ENCODE measurements at regions not wholly inside any gene's neighbourhood (a gene's known extent, or its start where the extent isn't known, plus 50 kb on each side); places are given as distances from the start of the nearest gene placed in this dataset.
"Not testable (repeated sequence)": the region's sequence is repeated elsewhere in the genome, so short reads cannot be mapped to it uniquely, and the experiment has no call there.

DNA sequence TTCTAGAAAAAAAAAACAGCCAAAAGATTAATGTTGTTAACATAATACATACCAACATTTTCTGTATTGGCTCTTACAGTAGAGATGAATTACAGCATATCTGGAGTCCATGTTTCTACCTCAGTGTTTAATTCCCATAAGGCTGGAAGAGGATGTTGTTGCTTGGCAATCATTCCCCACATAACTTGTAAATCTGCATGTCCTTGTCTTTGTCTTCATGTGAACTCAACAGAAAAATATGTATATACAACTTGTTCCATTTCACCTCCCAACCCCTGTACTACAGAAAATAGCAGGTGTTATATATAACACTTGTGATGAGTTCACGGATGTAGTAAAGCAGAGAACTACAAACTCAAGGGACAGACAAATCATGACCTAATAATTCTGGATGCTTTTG, 160.9 kb upstream of the SEMA3C start:
- Mint-ChIP-seq H3K4me3 (no peak overlapping the region), H3K9me3 (peaks cover 7% of the 10 kb centered on the region), H3K4me1 (ENCODE audit: low read depth in 2 of 2) (no peaks in the 10 kb centered on the region), H3K27ac (no peak overlapping the region), H3K27me3 (no peaks in the 10 kb centered on the region), H3K36me3 (no peaks in the 10 kb centered on the region)
- no peak for DNase-seq (ENCODE audit: low spot score)
- no peak for ATAC-seq

DNA sequence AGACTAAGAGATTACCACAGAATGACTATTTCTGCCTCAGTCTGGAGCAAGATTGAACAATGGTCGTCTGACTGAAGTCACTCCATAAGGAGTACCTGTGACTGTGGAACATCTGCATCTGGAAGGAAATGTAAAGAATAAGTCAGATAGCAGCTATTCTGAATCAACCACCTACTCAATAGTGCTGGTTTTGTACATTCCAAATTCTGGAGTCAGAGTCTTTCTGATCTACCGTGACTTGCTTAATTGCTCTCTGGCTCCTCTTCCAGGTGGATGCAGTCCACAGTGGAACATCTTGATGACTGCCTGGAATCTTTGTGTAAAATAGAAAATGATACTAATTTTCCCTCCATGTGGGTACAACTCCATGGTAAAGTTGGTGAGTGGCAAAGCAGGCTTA, 156.3 kb upstream of the SEMA3C start:
- no peak for ATAC-seq
- Mint-ChIP-seq H3K27me3 (no peaks in the 10 kb centered on the region), H3K27ac (no peak overlapping the region), H3K9me3 (peaks cover 7% of the 10 kb centered on the region), H3K36me3 (peaks cover 7% of the 10 kb centered on the region), H3K4me1 (ENCODE audit: low read depth in 2 of 2) (no peaks in the 10 kb centered on the region), H3K4me3 (no peak overlapping the region)
- DNase-seq (ENCODE audit: low spot score), result no peak

DNA sequence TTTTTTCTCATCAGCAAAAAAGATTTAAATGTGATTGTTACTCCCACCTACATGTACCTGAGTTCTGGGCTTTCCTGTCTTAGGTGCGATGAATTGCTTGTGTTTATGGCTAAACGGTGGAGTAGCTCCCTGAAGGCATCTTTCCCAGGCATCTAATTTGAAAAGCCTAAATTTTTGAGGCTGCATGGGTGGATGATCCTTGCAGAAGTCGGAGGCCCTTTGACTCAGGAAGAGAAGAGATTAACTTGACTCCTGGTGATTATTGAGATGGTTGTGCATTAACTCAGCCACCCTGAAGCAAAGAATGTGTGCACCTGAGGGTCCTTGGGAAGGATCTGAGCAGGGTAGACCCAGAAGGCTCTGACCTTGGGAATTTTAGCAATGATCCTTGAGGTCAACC, 155.6 kb upstream of the SEMA3C start:
- no peak for DNase-seq (ENCODE audit: low spot score)
- peaks cover 7% of the 10 kb centered on the region for H3K9me3 Mint-ChIP-seq
- no peak for ATAC-seq
- no peaks in the 10 kb centered on the region for H3K4me1 Mint-ChIP-seq (ENCODE audit: low read depth in 2 of 2)
- no peak overlapping the region for H3K4me3 Mint-ChIP-seq
- no peaks in the 10 kb centered on the region for H3K27me3 Mint-ChIP-seq
- H3K36me3 Mint-ChIP-seq, result peaks cover 7% of the 10 kb centered on the region
- H3K27ac Mint-ChIP-seq, result no peak overlapping the region

DNA sequence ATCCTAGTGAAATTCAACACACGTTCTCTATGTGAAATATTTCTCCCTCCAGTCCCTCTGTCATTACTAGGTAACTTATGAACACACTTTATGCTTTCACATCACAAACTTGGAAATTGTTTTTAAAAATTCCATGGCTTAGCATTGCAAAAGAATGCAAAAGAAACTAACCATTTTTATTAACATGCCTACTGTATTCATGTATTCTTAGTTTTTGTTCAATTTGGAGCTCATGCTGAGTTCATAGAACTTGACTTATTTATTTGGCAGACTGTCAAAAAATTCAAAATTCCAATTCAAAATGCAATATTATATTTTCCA, 155.0 kb upstream of the SEMA3C start:
- Mint-ChIP-seq H3K36me3 (peaks cover 7% of the 10 kb centered on the region), H3K9me3 (peaks cover 7% of the 10 kb centered on the region), H3K27ac (no peak overlapping the region), H3K4me3 (no peak overlapping the region), H3K27me3 (no peaks in the 10 kb centered on the region), H3K4me1 (ENCODE audit: low read depth in 2 of 2) (no peaks in the 10 kb centered on the region)
- DNase-seq (ENCODE audit: low spot score), result no peak
- no peak for ATAC-seq

DNA sequence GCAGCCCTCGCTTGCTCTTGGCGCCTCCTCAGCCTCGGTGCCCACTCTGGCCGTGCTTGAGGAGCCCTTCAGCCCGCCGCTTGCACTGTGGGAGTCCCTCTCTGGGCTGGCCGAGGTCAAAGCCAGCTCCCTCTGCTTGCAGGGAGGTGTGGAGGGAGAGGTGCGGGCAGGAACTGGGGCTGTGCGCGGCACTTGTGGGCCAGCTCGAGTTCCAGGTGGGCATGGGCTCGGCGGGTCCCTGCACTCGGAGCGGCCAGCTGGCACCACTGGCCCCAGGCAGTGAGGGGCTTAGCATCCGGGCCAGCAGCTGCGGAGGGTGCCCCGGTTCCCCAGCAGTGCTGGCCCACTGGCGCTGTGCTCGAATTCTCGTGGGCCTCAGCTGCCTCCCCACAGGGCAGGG, 152.1 kb upstream of the SEMA3C start:
- Mint-ChIP-seq H3K36me3 (peaks cover 7% of the 10 kb centered on the region), H3K27ac (no peak overlapping the region), H3K27me3 (no peaks in the 10 kb centered on the region), H3K4me3 (no peak overlapping the region), H3K9me3 (peaks cover 3% of the 10 kb centered on the region), H3K4me1 (ENCODE audit: low read depth in 2 of 2) (no peaks in the 10 kb centered on the region)
- no peak for ATAC-seq
- DNase-seq (ENCODE audit: low spot score), result no peak

DNA sequence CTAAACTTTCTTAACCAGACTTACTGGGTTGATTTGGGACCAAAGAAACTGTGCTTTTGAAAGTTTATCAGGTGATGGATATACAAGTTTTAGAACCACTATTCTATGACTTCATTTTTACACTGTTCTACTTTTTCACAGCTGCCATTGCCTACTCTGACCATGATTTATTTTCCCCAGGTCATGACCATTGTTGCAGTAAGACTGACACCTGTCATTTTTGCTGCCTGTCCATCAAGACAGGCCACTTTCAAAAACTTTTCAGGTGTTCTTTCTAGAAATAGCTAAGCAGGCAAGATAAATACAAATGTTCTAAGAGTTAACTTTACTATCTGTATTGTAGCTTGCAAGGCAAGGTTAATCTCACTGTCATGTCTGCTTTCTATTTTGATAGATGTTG, 147.9 kb upstream of the SEMA3C start:
- Mint-ChIP-seq H3K4me1 (ENCODE audit: low read depth in 2 of 2) (no peaks in the 10 kb centered on the region), H3K36me3 (no peaks in the 10 kb centered on the region), H3K27ac (no peak overlapping the region), H3K27me3 (no peaks in the 10 kb centered on the region), H3K4me3 (no peak overlapping the region), H3K9me3 (no peaks in the 10 kb centered on the region)
- ATAC-seq (no peak), DNase-seq (ENCODE audit: low spot score) (no peak)

DNA sequence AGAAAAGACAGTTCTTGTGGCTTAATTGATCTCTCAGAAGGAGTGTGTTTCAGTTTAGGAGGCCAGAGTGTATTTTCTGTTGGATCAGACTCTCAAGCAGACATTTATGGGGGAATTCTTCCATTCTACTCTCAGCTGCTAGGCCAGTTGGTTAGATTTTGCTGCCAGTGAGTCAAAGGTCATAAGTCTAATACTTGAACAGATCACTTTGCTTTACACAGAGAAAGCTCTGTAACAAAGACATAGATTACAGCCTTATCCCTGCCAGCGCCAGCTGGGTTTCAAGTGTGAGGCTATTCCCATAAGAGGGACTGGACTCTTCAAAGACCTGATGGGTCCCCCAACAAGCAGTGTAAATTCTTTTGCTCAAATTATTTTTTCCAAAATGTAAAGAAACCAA, 145.6 kb upstream of the SEMA3C start:
- H3K4me3 Mint-ChIP-seq, result no peak overlapping the region
- DNase-seq (ENCODE audit: low spot score) (no peak), ATAC-seq (no peak)
- H3K27me3 Mint-ChIP-seq, result no peaks in the 10 kb centered on the region
- no peaks in the 10 kb centered on the region for H3K4me1 Mint-ChIP-seq (ENCODE audit: low read depth in 2 of 2)
- no peaks in the 10 kb centered on the region for H3K9me3 Mint-ChIP-seq
- no peaks in the 10 kb centered on the region for H3K36me3 Mint-ChIP-seq
- H3K27ac Mint-ChIP-seq, result no peak overlapping the region

DNA sequence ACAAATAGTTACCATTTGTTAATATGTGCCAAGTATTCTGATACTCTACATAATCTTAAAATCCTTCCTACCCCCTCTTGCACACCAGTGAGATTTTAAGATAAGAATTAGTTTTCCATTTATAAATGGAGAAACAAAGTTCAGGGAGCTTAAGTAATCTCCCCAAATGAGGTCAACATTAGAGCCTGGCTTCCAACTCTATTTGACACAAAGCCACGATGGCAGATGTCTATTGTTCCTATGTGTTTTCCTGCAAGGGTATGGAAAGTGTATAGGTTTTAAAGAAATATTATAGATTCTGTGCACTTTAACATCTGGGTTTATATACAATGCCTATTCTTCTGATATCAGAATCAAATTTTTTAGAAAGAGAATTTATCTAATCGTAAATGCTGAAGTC, 143.9 kb upstream of the SEMA3C start:
- no peaks in the 10 kb centered on the region for H3K4me1 Mint-ChIP-seq (ENCODE audit: low read depth in 2 of 2)
- H3K9me3 Mint-ChIP-seq, result no peaks in the 10 kb centered on the region
- ATAC-seq (no peak), DNase-seq (ENCODE audit: low spot score) (no peak)
- H3K36me3 Mint-ChIP-seq, result no peaks in the 10 kb centered on the region
- no peak overlapping the region for H3K27ac Mint-ChIP-seq
- no peak overlapping the region for H3K4me3 Mint-ChIP-seq
- no peaks in the 10 kb centered on the region for H3K27me3 Mint-ChIP-seq

DNA sequence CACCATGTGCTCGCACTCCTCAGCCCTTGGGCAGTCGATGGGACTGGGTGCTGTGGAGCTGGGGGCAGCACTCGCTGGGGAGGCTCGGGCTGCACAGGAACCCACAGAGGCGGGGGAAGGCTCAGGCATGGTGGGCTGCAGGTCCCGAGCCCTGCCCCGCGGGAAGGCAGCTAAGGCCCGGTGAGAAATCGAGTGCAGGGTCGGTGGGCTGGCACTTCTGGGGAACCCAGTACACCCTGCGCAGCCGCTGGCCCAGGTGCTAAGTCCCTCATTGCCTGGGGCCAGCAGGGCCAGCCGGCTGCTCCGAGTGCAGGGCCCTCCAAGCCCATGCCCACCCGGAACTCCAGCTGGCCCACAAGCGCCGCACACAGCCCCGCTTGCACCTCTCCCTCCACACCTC, 138.6 kb upstream of the SEMA3C start:
- not testable (repeated sequence) for H3K4me3 Mint-ChIP-seq; ATAC-seq; H3K27me3 Mint-ChIP-seq; H3K4me1 Mint-ChIP-seq (ENCODE audit: low read depth in 2 of 2); DNase-seq (ENCODE audit: low spot score); H3K9me3 Mint-ChIP-seq; H3K36me3 Mint-ChIP-seq; H3K27ac Mint-ChIP-seq

DNA sequence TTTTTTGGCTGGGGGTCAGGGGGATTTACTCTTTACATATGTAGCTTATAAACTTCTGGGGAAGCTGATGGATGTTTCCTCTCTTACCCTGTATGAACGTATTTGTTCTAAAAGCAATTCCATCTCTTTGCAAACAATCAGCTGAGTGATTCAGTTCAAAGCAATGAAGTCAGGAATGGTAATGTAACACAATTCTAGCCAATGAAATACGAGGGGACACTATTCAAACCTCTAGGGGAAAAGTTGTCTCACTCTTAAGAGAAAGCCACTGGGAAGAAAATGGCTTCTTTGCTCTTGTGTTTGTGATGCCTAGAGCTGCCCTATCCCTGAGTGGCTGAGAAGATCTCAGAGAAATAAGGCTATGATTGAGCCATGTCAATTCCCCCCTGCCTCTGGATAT, 134.8 kb upstream of the SEMA3C start:
- Mint-ChIP-seq H3K9me3 (peaks cover 8% of the 10 kb centered on the region), H3K27me3 (no peaks in the 10 kb centered on the region), H3K4me1 (ENCODE audit: low read depth in 2 of 2) (no peaks in the 10 kb centered on the region), H3K27ac (no peak overlapping the region), H3K36me3 (no peaks in the 10 kb centered on the region), H3K4me3 (no peak overlapping the region)
- DNase-seq (ENCODE audit: low spot score) (no peak), ATAC-seq (no peak)

DNA sequence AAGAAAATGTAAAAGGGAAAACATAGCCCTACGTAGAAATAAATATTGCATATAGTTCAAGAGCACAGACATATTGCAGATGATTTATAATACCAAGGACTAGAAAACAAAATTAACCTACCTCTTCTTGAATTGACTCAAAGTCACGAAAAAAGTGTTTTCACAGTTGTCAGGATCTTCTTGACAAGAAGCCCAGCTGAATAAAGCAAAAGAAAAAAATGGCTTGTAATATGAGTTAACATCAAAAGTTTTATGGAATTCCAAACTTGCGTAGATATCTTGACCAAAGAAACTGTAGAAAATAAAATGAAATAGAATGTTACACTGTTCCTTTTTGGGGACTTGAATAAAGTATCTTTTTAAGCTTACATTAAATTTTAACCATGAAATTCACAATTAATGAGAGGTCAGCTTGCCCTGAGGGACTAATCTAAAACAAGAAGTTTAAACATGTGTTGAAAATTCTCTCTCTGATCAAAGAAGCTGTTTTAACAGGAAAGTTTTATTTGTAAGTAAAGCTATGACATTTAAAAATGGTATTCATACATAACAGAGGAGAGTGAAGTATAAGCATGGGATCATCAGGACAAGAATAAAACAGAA, 133.1 kb upstream of the SEMA3C start:
- H3K4me3 Mint-ChIP-seq, result no peak overlapping the region
- H3K9me3 Mint-ChIP-seq, result peaks cover 8% of the 10 kb centered on the region
- ATAC-seq (no peak), DNase-seq (ENCODE audit: low spot score) (no peak)
- H3K27ac Mint-ChIP-seq, result no peak overlapping the region
- H3K4me1 Mint-ChIP-seq (ENCODE audit: low read depth in 2 of 2), result no peaks in the 10 kb centered on the region
- no peaks in the 10 kb centered on the region for H3K27me3 Mint-ChIP-seq
- no peaks in the 10 kb centered on the region for H3K36me3 Mint-ChIP-seq

DNA sequence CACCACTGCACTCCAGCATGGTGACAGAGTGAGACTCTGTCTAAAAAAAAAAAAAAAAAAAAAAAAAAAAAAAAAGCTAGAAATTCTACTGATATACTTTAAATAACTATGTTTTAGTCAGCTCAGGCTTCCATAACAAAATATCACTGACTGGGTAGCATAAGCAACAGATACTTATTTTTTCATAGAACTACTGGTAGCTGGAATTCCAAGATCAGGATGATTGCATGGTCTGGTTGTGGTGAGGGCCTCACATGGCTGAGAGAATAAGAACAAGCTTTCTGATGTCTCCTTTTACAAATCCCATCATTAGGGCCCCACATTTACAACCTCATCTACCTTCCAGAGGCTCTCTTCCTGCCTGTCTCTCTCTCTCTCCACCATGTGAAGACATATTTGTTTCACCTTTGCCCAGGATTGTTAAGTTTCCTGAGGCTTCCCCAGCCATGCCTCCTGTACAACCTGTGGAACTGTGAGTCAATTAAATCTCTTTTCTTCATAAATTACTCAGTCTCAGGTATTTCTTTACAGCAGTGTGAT, 126.7 kb upstream of the SEMA3C start:
- no peak overlapping the region for H3K27ac Mint-ChIP-seq
- DNase-seq (ENCODE audit: low spot score), result no peak
- peaks cover 10% of the 10 kb centered on the region for H3K36me3 Mint-ChIP-seq
- no peak overlapping the region for H3K4me3 Mint-ChIP-seq
- no peaks in the 10 kb centered on the region for H3K4me1 Mint-ChIP-seq (ENCODE audit: low read depth in 2 of 2)
- H3K27me3 Mint-ChIP-seq, result no peaks in the 10 kb centered on the region
- H3K9me3 Mint-ChIP-seq, result peaks cover 10% of the 10 kb centered on the region
- ATAC-seq, result no peak

DNA sequence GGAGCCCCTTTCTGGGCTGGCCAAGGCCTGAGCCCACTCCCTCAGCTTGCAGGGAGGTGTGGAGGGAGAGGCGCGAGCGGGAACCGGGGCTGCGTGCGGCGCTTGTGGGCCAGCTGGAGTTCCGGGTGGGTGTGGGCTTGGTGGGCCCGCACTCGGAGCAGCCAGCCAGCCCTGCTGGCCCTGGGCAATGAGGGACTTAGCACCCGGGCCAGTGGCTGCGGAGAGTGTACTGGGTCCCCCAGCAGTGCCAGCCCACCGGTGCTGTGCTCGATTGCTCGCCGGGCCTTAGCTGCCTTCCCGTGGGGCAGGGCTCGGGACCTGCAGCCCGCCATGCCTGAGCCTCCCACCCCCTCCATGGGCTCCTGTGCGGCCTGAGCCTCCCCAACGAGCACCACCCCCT, 123.8 kb upstream of the SEMA3C start:
- not testable (repeated sequence) for DNase-seq (ENCODE audit: low spot score); H3K27ac Mint-ChIP-seq; H3K4me1 Mint-ChIP-seq (ENCODE audit: low read depth in 2 of 2); H3K27me3 Mint-ChIP-seq; H3K9me3 Mint-ChIP-seq; H3K4me3 Mint-ChIP-seq; ATAC-seq
- H3K36me3 Mint-ChIP-seq, result peaks cover 10% of the 10 kb centered on the region

DNA sequence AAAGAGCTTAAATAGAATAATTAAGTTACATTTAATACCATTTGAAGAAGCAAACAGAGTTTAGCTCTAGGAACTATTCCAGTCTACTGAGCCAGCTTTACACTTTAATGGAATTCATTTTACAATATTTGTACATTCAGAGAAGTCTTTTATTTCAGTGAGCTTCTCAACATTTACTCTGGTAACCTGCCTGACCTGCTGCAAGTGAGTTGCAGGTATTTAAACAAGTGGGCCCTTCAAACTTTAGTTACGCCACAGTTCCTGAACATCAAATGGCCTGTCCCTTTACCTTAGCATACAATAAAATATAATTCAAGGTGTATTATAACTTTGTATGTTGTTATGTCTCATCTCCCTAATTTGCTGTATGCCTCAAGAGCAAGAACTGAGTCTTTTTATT, 121.6 kb upstream of the SEMA3C start:
- Mint-ChIP-seq H3K9me3 (peaks cover 12% of the 10 kb centered on the region), H3K27me3 (no peaks in the 10 kb centered on the region), H3K27ac (no peak overlapping the region), H3K4me3 (no peak overlapping the region), H3K4me1 (ENCODE audit: low read depth in 2 of 2) (no peaks in the 10 kb centered on the region), H3K36me3 (peaks cover 10% of the 10 kb centered on the region)
- ATAC-seq (no peak), DNase-seq (ENCODE audit: low spot score) (no peak)

DNA sequence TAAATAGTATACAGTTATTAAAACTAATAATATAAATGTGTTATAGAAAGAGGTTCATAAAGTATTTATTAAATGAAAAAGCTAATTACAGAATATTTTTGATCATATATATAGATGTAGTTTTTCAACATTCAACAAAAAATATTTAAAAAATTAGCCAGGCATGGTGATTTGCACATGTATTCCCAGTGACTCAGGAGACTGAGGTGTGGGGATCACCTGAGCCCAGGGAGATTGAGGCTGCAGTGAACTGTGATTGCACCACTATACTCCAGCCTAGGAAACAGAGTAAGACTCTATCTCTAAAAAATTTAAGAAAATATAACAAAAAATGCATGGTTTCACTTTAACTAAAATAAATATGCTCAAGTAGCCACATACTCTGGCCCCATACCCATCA, 118.0 kb upstream of the SEMA3C start:
- Mint-ChIP-seq H3K27me3 (no peaks in the 10 kb centered on the region), H3K4me3 (no peak overlapping the region), H3K9me3 (peaks cover 13% of the 10 kb centered on the region), H3K27ac (no peak overlapping the region), H3K4me1 (ENCODE audit: low read depth in 2 of 2) (no peaks in the 10 kb centered on the region), H3K36me3 (no peaks in the 10 kb centered on the region)
- no peak for DNase-seq (ENCODE audit: low spot score)
- ATAC-seq, result no peak
